Fibroblast of the conjunctiva (primary cell): ENCODE measurements at regions not wholly inside any gene's neighbourhood (a gene's known extent, or its start where the extent isn't known, plus 50 kb on each side); places are given as distances from the start of the nearest gene placed in this dataset.

Experiments used
- DNase-seq: peaks from one replicate; pipeline ENCODE4 v3.0.0-alpha.2; 2010; ENCODE audit warnings: low read depth

DNA sequence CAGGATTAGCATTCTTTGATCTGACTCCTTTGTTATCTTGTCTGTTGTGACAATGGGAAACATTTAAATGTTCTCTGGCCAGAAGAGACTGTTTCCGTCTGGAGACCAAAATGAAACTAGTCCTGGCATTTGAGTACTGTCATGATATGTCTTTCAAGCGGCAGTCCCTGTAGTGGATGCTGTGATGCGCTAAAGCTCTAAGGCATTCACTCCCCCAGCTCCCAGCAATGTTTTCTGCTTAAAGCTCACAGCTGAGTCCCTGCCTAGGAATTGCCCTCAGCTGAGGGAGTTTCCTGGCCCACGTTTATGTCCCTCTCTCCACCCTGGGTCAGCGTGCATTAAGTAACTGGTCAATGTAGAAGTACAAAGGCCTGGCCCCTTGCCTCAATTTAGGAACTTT is 109.4 kb downstream of the UCHL5 start:
- no peak for DNase-seq

DNA sequence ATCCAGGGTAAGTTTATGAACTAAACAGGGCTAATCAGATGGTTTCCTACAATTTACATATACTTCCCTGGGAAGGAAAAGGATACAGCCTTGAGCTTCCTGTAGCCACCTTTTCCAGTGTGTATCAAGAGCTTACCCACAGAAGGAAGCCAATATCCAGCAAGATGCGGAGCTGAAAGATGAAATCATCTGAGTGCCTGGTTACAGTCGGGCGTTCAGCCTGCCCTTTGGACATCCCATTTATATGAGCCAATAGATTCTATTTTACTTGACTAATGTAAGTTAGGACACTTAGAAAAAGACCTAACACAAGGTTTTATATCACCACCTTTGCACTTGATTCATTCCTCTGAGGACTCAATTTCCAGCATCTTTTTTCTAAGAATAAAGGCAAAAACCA is 108.2 kb downstream of the UCHL5 start:
- DNase-seq: no peak

DNA sequence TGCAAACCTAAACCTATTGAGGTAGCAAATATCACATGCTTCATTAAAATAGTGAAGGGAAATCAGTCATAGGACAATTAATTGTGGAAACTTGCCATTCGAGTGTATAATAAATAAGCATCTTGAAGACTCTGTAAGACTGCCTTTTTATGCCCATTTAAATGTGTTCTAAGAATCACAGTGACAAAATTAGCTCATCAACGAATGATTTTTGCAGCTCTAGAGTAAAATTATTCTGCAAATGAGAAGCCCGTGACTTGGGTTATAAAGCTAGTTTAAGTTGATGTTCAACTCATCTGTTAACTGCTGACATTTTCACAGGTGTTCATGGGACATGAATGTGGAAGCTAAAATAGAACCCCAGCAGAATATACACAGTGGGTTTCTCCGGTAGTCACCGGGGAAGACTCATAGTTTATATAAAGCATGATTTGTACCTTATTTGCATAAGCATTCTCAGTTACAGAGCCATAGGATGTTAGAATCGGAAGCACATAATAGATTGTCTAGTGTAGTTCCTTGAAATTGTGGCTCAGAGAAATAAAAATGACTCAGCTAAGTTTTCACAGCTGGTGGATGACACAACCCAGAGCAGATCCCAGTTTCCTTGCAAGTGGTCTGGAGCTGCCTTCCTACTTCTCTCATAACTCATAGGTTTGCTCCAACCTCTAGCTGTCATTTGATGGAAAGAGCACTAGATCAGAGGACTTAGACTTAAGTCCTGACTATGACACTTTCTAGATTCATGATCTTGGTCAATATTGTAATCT is 107.3 kb downstream of the UCHL5 start:
- DNase-seq: peak; percentile 49

DNA sequence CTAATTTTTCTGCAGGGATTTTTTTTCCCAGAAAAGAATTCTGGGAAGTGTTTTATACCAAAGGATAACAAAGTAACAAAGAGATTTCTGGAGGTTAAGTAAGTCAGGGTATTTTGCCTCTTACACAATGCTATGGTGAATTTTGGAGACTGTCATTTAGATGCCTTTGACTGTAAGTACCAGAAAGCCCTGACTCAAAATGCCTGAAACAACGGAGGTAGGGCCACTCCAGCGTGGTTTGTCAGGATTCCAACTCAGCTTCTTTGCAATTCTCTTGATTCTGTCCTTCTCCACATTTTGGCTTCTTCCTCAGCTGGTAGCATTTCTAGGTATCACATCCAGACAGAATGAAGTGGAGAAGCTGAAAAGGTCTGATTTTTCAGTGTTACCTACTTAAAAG is 106.5 kb downstream of the UCHL5 start:
- no peak for DNase-seq

DNA sequence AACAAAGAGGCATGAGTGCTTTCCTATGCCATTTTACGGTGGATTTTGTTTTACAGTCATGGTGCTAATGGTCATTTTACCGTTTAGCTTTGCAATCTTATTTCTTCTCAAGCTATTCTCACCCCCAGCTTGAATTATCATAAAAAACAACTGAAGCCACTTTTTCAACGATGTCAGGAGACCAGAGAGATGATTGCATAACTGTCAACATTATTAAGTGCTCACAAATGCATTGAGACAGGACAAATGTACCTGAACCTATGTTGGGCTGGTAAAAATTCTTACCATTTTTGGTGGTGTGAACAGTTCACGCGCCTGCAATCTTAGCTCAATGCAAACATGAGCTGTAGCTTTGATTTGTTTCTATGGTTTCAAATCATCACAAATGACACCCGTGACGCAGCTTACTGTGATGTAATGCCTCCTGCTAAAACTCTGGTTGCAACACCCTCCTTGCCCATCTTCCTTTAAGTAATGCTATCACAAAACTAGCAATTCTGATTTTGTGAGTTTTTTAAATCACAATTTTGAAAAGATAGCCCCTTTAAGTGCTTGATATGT is 104.4 kb downstream of the UCHL5 start:
- DNase-seq: no peak

DNA sequence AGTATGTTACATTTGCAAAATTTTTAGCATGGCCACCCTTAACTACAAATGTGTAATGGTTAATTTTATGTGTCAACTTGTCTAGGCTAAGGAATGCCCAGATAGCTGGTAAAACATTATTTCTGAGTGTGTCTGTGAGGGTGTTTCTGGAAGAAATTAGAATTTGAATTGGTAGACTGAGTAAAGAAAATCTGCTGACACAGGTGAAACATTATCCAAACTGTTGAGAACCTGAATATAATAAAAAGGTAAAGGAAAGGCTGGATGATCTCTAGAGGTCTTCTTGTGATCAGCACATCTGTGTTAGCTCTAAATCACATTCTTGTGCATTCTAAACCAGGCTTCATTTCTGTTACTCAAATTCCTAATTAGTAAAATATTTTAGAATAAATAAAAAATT is 100.8 kb downstream of the UCHL5 start:
- no peak for DNase-seq

DNA sequence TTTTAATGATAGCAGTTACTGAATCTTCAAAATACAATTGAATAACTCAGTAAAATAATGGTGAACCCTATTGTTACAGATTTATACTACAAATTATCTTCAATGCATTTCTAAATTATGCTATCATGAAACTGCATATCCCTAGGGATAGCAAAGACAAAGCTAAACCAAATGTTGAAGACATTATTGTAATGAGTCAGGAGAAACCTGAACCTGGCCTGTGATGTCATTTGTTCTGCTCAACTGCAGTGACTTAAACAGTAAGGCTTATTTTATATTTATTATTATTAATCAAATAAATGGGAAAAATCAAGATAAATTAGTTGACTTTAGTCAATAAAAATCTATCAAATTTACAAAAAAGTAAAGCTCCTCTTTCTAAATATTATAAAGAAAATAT is 100.3 kb downstream of the UCHL5 start:
- DNase-seq: peak; percentile 60

DNA sequence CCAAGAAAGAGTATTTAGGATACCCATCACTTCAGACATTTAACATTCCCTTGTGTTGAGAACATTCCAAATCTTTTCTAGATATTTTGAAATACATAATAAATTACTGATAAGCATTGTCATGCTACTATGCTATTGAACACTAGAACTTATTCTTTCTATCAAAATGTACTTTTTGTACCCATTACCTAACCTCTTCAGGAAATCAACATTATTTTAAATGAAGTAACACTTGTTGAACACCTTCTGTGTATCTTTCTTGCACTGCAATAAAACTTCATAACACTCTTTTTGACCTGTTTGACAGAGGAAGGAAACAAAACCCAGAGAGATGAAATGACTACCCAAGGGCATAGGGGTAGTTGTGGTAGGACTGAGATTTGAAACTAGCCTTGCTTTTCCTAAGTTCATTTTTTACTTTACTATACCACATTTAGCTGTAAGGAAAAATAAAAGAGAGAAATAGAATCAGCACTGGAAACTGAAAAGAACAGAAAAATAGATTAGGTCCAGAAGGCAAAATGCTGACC is 99.4 kb downstream of the UCHL5 start:
- no peak for DNase-seq
